GM19395 (cell line): ENCODE measurements at regions not wholly inside any gene's neighbourhood (a gene's known extent, or its start where the extent isn't known, plus 50 kb on each side); places are given as distances from the start of the nearest gene placed in this dataset.
"Not testable (repeated sequence)": the region's sequence is repeated elsewhere in the genome, so short reads cannot be mapped to it uniquely, and the experiment has no call there.

ENCODE experiments used
- ATAC-seq: cut with Tn5 transposase; IDR thresholded peaks from one replicate; pipeline ENCODE4 v1.9.1; 2021; ENCODE audit warnings: mild to moderate bottlenecking, moderate library complexity; ENCODE audit not compliant: unreplicated experiment

- no peak for ATAC-seq
These were observed 89.1 kb downstream of the KATNIP start for GRCh38 chr16:27638833-27639560.

- peak; percentile 67 for ATAC-seq
These were observed 89.8 kb downstream of the KATNIP start for GRCh38 chr16:27639561-27640276.

GRCh38 chr16:27640277-27640600, 90.3 kb downstream of the KATNIP start:
- ATAC-seq = no peak

- ATAC-seq = no peak
These were observed 91.3 kb downstream of the KATNIP start for GRCh38 chr16:27641260-27641659.

GRCh38 chr16:27641734-27642415, 91.9 kb downstream of the KATNIP start:
- ATAC-seq = not testable (repeated sequence)

- ATAC-seq = no peak
These were observed 92.8 kb downstream of the KATNIP start for GRCh38 chr16:27642756-27643155.

- no peak for ATAC-seq
These were observed 94.2 kb downstream of the KATNIP start for GRCh38 chr16:27644165-27644564.

GRCh38 chr16:27645396-27645795, 95.5 kb downstream of the KATNIP start:
- ATAC-seq = no peak

- ATAC-seq = no peak
These were observed 96.9 kb downstream of the KATNIP start for GRCh38 chr16:27646806-27647205.

GRCh38 chr16:27649021-27649420, 99.1 kb downstream of the KATNIP start:
- ATAC-seq = no peak

GRCh38 chr16:27650073-27650701, 100.2 kb downstream of the KATNIP start:
- ATAC-seq = no peak

GRCh38 chr16:27651301-27651700, 101.4 kb downstream of the KATNIP start:
- no peak for ATAC-seq

GRCh38 chr16:27657811-27658210, 107.9 kb downstream of the KATNIP start:
- no peak for ATAC-seq

- no peak for ATAC-seq
These were observed 110.6 kb downstream of the KATNIP start for GRCh38 chr16:27660507-27660906.

GRCh38 chr16:27663235-27663634, 113.3 kb downstream of the KATNIP start:
- not testable (repeated sequence) for ATAC-seq

- no peak for ATAC-seq
These were observed 115.9 kb downstream of the KATNIP start for GRCh38 chr16:27665881-27666280.

GRCh38 chr16:27670071-27670810, 120.3 kb downstream of the KATNIP start:
- no peak for ATAC-seq

GRCh38 chr16:27671410-27671809, 121.5 kb downstream of the KATNIP start:
- no peak for ATAC-seq

GRCh38 chr16:27676839-27677238, 126.9 kb downstream of the KATNIP start:
- no peak for ATAC-seq

GRCh38 chr16:27677263-27677662, 127.3 kb downstream of the KATNIP start:
- ATAC-seq = no peak

GRCh38 chr16:27678955-27679354, 129.0 kb downstream of the KATNIP start:
- no peak for ATAC-seq
